GM10248 (cell line): ENCODE measurements at regions not wholly inside any gene's neighbourhood (a gene's known extent, or its start where the extent isn't known, plus 50 kb on each side); places are given as distances from the start of the nearest gene placed in this dataset.
"Not testable (repeated sequence)": the region's sequence is repeated elsewhere in the genome, so short reads cannot be mapped to it uniquely, and the experiment has no call there.

Experiments
- CTCF ChIA-PET: fragments of 300-600 bp; sonication (Branson Sonifier 250); formaldehyde crosslinking; extraction: SDS; loops from one replicate; lab custom pipeline; 2021; ENCODE audit warnings: antibody characterized with exemption; lab: Yijun Ruan, JAX
- POLR2A ChIA-PET: fragments of 350-650 bp; sonication (Branson Sonifier 250); formaldehyde crosslinking; extraction: SDS; loops from one replicate; lab custom pipeline; 2020; ENCODE audit warnings: antibody characterized with exemption; lab: Yijun Ruan, JAX
- DNase-seq: peaks from one replicate; pipeline ENCODE4 v3.0.0; 2012; ENCODE audit errors: extremely low spot score
- CTCF ChIP-seq: IDR thresholded peaks from 2 replicates; pipeline ENCODE4 v1.5.1; 2012; ENCODE audit warnings: mild to moderate bottlenecking, low read depth; ENCODE audit errors: extremely low read depth, missing control alignments, control extremely low read depth

GRCh38 chr6:33507261-33507660 is 52.9 kb downstream of the ZBTB9 start:
- TF ChIP-seq CTCF, result no peak
- ChIA-PET CTCF (no interaction called here), POLR2A (no interaction called here)
- no peak for DNase-seq

GRCh38 chr6:33508935-33509926 is 54.9 kb downstream of the ZBTB9 start:
- ChIA-PET CTCF (interaction anchor here (1.0 to 1.1 kb wide), 2 partner anchors 16 to 31 kb away, joined by 3 read pairs; no protein-coding TSS in a partner anchor), POLR2A (no interaction called here)
- TF ChIP-seq CTCF, result no peak
- no peak for DNase-seq

GRCh38 chr6:33513213-33513612 is 58.8 kb downstream of the ZBTB9 start:
- ChIA-PET CTCF (interaction anchor here (1.0 to 1.4 kb wide), 2 partner anchors 26 to 56 kb away, joined by 3 read pairs; no protein-coding TSS in a partner anchor), POLR2A (no interaction called here)
- TF ChIP-seq CTCF, result no peak
- no peak for DNase-seq

GRCh38 chr6:33516726-33517125 is 62.4 kb downstream of the ZBTB9 start:
- ChIA-PET CTCF (no interaction called here), POLR2A (no interaction called here)
- no peak for TF ChIP-seq CTCF
- DNase-seq, result no peak

- not testable (repeated sequence) for DNase-seq
- POLR2A ChIA-PET, result interaction anchor here (0.6 kb wide), 1 partner anchor 10 kb away, joined by 4 read pairs; no protein-coding TSS in a partner anchor
These were observed 59.2 kb downstream of the BAK1 start for GRCh38 chr6:33520636-33521488.

GRCh38 chr6:33521489-33522091 is 58.5 kb downstream of the BAK1 start:
- ChIA-PET CTCF (interaction anchor here (0.8 to 1.2 kb wide), 2 partner anchors 11 to 22 kb away, joined by 3 to 5 read pairs; no protein-coding TSS in a partner anchor), POLR2A (interaction anchor here (0.6 kb wide), 1 partner anchor 10 kb away, joined by 4 read pairs; no protein-coding TSS in a partner anchor)
- no peak for TF ChIP-seq CTCF
- DNase-seq, result no peak

More at GRCh38 chr6:33520636-33521488, 59.2 kb downstream of the BAK1 start:
- CTCF ChIA-PET, result interaction anchor here (0.8 to 1.2 kb wide), 2 partner anchors 10 to 22 kb away, joined by 3 to 5 read pairs; no protein-coding TSS in a partner anchor
